ENCODE measurements at regions not wholly inside any gene's neighbourhood (a gene's known extent, or its start where the extent isn't known, plus 50 kb on each side); places are given as distances from the start of the nearest gene placed in this dataset.
A peak's percentile ranks its signal among the peaks of the same experiment; 100 is the strongest.

DNA sequence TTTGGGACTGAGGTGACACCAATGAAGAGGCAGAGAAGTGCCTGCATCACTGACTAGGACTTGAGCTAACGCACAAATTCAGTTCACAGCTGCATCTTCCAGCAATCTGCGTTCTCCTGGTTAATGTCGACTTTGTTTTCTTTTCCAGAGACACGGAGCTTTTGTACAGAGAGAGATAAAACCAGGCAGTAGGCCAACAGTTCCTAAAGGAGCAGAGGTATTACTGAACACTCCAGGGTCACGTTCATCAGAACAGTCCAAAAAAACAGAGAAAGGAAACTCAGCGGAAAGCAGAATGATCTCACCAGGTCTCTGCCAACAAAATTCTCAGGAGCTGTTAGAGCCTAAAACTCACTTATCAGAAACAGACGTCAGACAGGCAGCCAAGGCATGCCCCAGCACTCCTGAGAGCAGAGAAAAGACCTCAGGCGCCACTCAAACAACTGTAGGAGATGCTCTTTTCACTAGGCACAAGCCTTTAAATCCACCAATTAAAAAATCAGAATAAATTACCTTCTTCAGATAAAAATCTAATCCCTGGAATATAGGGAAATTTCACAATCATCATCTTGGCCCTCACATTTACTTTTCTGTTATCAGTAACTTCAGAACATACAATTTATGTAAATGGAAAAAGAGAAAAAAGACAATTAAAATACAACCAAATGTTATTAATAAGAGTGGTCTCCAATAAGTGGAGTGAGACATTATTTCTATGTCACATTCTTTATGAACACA, 95.9 kb upstream of the SPTBN1 start:
- no peak for TF ChIP-seq CTCF (IDR thresholded peaks at IDR 0.05)
- H3K4me3 Mint-ChIP-seq (ENCODE audit: unreplicated experiment) = peak overlapping the region; percentile 61
- peaks cover 2% of the 10 kb centered on the region for H3K36me3 Mint-ChIP-seq (ENCODE audit: low read depth)
- H3K9me3 Mint-ChIP-seq (ENCODE audit: low read depth) = peaks cover 7% of the 10 kb centered on the region
- no peak for DNase-seq (ENCODE audit: low spot score)
- H3K27me3 Mint-ChIP-seq (ENCODE audit: low read depth) = no peaks in the 10 kb centered on the region
- H3K4me1 Mint-ChIP-seq (ENCODE audit: low read depth) = peaks cover 8% of the 10 kb centered on the region
- H3K27ac Mint-ChIP-seq (ENCODE audit: unreplicated experiment) = peak overlapping the region; percentile 78

GRCh38 chr2:54364409-54364808, 91.7 kb upstream of the SPTBN1 start:
- no peak for DNase-seq (ENCODE audit: low spot score)
- no peaks in the 10 kb centered on the region for H3K27me3 Mint-ChIP-seq (ENCODE audit: low read depth)
- no peak overlapping the region for H3K4me3 Mint-ChIP-seq (ENCODE audit: unreplicated experiment)
- no peak for TF ChIP-seq CTCF (IDR thresholded peaks at IDR 0.05)
- H3K9me3 Mint-ChIP-seq (ENCODE audit: low read depth) = peaks cover 30% of the 10 kb centered on the region
- H3K4me1 Mint-ChIP-seq (ENCODE audit: low read depth) = peaks cover 8% of the 10 kb centered on the region
- H3K27ac Mint-ChIP-seq (ENCODE audit: unreplicated experiment) = no peak overlapping the region
- no peaks in the 10 kb centered on the region for H3K36me3 Mint-ChIP-seq (ENCODE audit: low read depth)

DNA sequence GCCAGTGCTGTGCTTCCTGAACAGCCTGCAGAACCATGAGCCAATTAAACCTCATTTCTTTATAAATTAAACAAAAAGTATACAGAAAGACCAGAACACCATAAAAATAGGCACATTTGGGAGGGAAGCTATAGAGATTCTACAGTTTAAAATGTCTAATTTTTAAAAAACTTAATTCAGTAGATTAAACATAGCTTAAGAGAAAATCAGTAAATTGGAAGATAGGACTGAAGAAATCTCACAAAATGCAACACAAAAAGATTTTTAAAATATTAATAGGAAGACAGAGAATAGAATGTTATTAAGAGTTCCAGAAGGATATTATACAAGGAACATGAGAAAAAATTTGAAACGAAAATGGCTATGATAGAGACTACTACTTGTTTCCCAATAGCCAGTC, 90.5 kb upstream of the SPTBN1 start:
- TF ChIP-seq CTCF (IDR thresholded peaks at IDR 0.05) = no peak

GRCh38 chr2:54366487-54367280, 89.4 kb upstream of the SPTBN1 start:
- H3K4me1 Mint-ChIP-seq (ENCODE audit: low read depth) = peaks cover 12% of the 10 kb centered on the region
- no peaks in the 10 kb centered on the region for H3K27me3 Mint-ChIP-seq (ENCODE audit: low read depth)
- H3K36me3 Mint-ChIP-seq (ENCODE audit: low read depth) = no peaks in the 10 kb centered on the region
- no peak overlapping the region for H3K27ac Mint-ChIP-seq (ENCODE audit: unreplicated experiment)
- no peak overlapping the region for H3K4me3 Mint-ChIP-seq (ENCODE audit: unreplicated experiment)
- TF ChIP-seq CTCF (IDR thresholded peaks at IDR 0.05) = no peak
- peaks cover 30% of the 10 kb centered on the region for H3K9me3 Mint-ChIP-seq (ENCODE audit: low read depth)
- DNase-seq (ENCODE audit: low spot score) = no peak

More for the DNA sequence above, 90.5 kb upstream of the SPTBN1 start:
- no peak overlapping the region for H3K4me3 Mint-ChIP-seq (ENCODE audit: unreplicated experiment)
- H3K36me3 Mint-ChIP-seq (ENCODE audit: low read depth) = no peaks in the 10 kb centered on the region
- DNase-seq (ENCODE audit: low spot score) = no peak
- peaks cover 4% of the 10 kb centered on the region for H3K4me1 Mint-ChIP-seq (ENCODE audit: low read depth)
- H3K9me3 Mint-ChIP-seq (ENCODE audit: low read depth) = peaks cover 30% of the 10 kb centered on the region
- H3K27ac Mint-ChIP-seq (ENCODE audit: unreplicated experiment) = no peak overlapping the region
- H3K27me3 Mint-ChIP-seq (ENCODE audit: low read depth) = no peaks in the 10 kb centered on the region

GRCh38 chr2:54370405-54371104, 85.6 kb upstream of the SPTBN1 start:
- H3K27ac Mint-ChIP-seq (ENCODE audit: unreplicated experiment) = peak overlapping the region; percentile 34
- H3K4me1 Mint-ChIP-seq (ENCODE audit: low read depth) = peaks cover 15% of the 10 kb centered on the region
- peaks cover 20% of the 10 kb centered on the region for H3K9me3 Mint-ChIP-seq (ENCODE audit: low read depth)
- DNase-seq (ENCODE audit: low spot score) = no peak
- H3K36me3 Mint-ChIP-seq (ENCODE audit: low read depth) = no peaks in the 10 kb centered on the region
- no peaks in the 10 kb centered on the region for H3K27me3 Mint-ChIP-seq (ENCODE audit: low read depth)
- TF ChIP-seq CTCF (IDR thresholded peaks at IDR 0.05) = no peak
- no peak overlapping the region for H3K4me3 Mint-ChIP-seq (ENCODE audit: unreplicated experiment)
